ENCODE measurements at regions not wholly inside any gene's neighbourhood (a gene's known extent, or its start where the extent isn't known, plus 50 kb on each side); places are given as distances from the start of the nearest gene placed in this dataset.

DNA sequence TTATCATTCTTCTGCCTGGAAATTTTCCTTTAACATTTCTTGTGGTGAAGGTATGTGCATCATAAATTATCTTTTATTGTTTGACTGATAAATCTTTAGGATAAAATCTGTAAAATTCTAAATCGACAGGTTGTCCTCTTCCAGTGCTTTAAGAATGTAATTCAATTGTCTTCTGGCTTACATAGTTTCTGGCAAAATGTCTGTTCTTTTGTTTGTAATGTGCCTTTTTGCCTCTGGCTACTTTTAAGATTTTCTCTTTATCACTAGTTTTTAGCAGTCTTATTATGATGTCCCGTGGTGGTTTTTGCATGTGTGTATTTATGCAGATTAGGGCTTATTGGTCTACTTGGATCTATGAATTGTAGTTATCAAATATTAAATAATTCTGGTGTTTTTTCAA, 203.6 kb upstream of the COPS8 start:
- no peak for DNase-seq

DNA sequence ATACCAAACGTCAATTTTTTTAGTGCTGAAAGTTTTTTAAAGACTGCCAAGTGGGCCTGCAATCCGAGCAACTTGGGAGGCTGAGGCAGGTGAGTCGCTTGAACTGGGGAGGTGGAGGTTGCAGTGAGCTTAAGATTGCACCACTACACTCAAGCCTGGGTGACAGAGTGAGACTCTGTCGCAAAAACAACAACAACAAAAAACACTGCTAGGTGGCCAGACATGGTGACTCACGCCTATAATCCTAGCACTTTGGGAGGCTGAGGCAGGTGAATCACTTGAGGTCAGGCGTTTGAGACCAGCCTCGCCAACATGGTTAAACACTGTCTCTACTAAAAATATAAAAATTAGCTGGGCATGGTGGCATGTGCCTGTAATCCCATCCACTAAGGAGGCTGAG, 202.8 kb upstream of the COPS8 start:
- DNase-seq: no peak

DNA sequence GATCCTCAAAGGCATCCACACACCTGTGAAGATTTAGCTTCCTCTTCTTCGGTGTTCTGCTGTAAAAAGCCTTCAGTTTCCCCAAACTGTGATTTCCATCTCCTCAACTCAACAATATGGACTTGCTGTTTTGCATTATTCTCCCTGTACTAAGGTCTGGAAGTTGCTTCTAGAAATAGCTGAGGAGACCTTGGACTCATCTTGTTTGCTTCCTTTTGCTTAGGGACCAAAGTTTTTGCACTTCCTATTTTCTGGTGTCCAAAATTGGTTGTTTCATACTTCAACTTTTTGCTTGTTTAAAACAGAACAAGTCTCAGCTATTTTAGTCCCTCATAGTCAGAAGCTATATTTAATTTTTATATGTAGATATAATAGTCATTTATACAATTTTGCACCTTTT, 201.9 kb upstream of the COPS8 start:
- DNase-seq: no peak

DNA sequence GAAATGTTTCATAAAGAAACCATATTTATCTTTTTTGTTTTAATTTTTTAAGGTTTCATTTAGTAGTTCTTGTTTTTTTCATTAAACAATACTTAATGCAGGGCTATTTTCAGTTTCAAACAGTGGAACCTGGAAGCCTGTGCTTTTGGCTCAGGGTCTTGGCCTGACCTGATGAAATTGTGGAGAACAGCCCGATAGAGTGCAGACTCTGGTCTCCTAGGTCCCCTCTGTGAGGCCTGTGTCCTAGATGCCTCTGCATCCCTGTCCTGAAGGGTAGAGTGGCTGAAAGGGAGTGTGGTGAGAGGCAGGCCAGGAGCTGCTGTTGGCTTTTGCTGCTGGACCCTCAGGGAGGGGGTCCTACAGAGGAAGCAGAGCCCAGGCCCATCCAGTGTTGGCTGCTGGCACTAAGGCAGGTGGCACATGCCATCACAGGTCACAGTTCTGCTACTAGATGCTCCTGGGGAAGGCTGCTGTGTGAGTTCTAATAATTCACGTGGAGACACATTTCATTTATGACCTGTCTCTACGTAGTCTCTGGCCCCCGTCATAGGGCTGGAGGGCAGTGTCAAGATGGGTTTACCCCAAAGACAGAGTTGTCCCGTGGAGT, 201.0 kb upstream of the COPS8 start:
- DNase-seq: no peak

DNA sequence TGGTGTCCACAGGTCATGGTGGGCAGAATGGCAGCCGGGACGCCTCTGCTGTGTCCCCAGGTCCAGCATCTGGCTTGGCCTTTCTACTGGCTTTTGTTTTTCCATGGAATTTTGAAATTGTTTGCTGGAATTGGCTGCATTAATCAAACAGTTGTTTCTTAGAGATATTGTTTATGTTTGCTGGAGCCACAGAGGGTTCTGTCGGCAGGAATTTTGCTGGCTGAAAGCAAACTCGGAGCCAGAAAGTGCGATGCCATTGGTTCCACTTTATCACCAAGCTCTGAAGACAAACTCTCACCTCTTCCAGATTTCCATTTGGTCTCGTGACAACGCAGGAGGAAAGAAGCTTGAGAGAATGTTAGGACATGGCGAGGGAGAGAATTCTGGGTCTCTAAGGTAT, 199.2 kb upstream of the COPS8 start:
- no peak for DNase-seq

DNA sequence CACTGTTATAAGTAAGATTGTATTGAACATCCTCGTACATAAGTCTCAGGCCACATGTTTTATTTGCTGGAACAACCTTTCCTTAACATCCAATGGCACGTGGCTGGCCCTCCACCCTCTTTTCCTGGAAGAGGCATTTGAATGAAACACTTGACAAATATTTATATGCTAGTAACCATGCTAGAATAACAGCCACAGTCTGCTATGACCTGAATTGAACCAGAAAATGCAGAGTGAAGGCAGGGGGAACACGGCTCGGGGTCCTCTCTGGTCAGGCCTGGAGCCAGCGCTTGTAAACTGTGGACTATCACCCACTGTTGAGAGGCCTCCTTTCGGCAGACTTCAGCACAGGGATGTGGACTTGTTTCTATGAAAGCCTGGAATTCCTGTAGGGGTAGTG, 198.2 kb upstream of the COPS8 start:
- no peak for DNase-seq

DNA sequence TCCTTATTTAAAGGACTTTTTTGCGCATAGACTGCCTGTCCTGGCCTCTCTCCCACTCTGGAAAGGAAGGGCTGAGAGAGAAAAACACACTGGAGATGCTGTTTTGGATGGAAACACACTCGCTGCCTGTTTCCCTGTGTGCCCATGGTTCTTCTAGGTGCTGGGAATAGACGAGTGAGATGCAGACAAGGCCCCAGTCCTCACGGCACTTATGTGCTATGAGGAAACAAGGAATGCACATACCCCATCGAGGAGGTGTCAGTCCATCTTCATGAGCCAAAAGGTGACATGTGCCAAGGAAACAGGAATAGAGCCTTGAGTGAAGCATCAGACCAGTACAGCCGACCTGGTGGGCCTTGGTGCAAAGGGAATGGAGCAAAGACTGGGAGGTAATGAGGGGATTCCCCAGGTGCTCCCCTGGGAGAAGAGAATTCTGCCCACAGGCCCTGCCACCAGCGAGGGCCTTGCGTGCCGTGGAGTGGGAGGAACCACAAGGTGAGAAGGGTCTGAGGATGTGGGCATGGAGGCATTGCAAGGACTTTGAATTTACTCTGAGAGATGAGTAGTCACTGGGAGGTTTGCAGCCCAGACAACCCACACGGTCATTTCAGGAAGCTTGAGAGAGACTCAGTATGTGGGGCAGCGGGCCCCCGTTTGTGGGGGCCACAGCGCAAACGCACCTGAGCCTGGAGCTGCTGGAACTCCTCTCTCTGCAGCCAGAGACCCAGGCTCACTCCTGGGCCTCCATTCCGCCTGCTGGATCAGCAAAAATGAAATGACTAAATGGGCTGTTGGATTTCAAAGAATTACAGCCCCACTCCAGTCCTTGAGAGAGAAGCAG, 197.5 kb upstream of the COPS8 start:
- DNase-seq: no peak

DNA sequence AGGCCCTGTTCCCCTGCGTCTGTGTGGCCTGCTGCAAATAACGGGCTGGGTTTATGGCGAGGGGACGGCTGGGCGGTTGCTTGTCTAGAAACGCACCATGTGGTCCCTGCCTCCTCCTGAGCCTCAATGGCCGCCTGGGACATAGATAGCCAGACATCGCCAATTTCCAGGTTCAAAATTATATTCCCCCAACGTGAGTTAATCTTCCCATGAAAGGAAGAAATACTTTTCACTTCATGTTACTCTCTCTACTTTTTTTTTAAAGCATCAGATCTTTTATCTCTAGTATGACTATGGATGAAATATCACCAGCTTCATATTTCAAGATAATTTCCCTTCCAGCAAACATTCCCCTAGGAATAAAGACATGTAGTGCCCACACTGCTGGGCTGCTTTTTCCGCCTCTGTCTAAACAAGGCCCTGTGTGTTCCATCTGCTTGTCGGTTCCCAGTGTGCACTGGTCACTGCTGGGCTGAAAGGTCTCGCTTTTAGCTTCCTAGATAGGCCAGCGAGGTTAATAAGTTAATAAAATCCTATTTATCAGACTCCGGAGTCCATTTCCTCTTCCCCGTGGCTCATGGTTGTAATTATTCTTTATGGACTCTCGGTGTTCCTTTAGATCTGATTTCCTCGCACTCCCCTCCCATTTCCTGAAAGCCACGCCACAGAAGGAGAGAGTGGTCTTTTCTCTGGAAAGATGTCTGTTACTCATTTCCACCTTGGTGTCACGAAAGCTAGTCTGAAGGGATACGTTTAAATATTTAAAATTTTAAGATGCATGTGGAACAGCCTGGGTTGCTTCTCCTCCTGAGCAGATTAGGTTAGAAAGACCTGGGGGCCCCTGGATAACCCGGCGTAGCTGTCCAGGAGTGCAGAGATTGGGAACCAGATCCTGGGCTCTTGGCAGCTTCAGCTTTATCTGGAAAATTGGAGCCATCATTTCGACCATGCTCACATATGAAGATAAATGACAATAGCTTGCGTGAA, 196.6 kb upstream of the COPS8 start:
- DNase-seq: no peak

DNA sequence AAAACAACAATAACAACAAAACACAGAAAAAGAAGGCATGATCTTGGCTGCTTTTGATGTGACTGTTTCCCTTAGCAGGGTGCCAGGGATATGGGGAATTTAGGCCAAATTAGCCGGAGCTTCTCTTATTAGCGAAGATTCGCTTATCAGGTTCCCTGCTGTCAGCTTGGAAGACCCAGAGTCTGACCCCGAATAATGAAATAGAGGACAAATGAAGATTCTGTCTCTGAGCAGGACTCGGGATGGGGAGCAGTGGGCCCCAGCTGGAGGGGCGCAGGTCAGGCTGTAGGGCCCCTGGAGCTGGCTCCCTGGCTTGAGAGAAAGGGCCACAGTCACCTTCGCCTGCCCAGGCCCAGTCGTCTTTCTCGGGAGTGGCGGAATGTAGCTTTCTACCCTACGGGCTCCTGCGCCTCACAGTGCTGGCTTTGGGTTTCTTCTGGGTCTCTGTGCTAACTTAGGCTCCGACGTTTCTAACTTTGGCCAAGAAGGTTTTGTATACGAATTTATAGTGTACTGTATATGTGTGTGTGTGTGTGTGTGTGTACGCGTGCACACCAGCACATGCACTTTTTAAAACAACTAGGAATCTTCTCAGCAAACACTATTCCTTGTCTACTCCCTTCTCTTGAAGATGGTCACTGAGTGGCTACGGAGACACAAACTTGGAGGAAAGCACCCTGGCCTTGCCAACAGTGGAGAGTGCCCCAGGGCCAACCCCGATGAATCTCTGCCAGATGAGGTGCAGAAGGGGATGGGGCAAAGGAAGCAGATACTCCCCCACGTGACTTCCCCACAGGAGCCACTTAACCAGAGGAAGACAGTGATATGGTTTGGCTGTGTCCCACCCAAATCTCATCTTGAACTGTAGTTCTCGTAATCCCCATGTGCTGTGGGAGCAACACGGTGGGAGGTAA, 195.6 kb upstream of the COPS8 start:
- DNase-seq: no peak

DNA sequence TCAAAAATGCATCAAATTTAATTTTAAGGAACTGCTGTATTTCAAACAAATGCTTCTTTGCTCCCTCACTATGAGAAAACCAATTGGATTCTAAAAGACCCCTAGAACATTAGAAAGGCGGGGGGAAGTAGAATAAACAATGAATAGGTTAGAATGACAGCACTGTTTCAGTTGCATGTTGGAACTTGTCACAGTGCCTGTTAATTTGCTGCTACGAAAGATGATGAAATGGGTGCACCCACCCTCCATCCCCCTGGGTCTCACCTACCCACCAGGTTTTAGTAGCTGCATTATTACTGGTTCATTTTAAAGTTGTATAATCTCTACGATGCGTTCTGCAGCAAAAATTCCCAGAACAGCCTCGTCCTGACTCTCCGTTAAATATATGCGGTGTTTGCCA, 193.0 kb upstream of the COPS8 start:
- DNase-seq: no peak

DNA sequence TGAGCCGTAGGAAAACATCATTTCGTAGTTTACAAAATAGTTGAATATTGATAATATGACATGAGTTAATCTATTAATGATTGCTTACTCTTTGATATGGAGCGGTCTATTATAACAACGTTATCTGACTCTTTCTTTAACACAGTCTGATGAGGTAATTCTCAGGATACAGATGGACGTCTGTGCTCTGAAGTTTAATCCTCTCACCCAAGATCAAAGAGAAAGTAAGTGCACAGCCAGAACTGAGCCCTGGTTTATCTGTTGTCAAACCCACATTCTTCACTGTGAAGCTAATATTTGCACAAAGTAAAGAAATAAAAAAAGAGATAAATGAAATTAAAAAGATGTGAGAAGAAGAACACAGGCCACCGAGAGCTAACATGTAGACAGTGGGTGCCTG, 190.9 kb upstream of the COPS8 start:
- DNase-seq: no peak

DNA sequence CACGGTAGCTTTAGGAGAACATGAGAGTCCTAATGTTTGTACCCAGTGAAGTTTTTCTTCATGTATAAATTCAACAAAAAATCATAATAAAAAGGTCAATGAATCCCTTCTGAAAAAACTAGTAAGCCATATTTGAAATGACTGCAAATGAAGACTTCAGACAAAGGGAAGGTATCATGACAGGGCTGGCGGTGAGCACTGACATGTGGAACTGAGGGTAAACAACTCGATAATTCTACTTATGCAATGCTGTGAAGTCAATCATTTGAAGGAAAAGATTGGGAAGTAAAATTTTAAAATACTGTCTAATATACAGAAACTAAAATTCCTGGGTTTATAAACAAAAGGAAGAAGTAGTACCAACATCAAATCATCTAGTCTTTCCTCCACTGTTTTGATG, 190.2 kb upstream of the COPS8 start:
- no peak for DNase-seq

DNA sequence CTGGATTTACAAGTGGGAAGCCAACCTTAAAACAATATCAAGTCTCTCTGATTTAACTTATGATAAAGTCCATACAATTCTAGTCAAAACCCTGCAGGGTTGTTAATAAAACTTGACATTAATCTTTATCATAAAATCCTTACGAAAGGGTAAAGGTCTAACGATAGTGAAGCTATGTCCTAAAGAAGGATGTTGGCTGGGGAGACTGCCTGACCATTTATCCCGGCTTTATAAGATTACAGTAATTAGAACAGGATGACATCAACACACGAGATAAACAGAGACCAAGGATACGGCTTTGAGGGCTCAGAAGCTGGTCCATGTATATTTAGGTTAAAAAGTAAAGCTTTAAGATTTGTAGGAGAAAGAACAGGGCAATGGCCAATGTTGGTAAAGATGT, 189.0 kb upstream of the COPS8 start:
- no peak for DNase-seq

DNA sequence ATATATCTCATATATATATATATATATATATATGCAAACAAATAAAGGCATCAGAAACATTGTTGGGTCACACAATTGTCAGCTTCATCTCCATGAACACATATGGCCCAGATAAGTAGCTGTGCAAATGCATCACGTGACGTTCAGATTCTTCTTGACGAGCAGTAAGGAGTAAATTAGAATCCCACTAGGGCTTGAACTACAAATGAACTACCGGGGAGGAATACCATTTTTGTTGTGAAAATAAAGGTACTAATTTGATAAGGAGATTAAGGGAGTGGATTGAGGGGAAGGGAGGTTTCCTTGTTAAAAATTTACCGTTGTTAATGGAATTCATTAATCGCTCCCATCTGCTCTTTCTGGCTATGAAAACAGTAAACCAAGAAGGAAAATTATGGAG, 186.5 kb upstream of the COPS8 start:
- no peak for DNase-seq

DNA sequence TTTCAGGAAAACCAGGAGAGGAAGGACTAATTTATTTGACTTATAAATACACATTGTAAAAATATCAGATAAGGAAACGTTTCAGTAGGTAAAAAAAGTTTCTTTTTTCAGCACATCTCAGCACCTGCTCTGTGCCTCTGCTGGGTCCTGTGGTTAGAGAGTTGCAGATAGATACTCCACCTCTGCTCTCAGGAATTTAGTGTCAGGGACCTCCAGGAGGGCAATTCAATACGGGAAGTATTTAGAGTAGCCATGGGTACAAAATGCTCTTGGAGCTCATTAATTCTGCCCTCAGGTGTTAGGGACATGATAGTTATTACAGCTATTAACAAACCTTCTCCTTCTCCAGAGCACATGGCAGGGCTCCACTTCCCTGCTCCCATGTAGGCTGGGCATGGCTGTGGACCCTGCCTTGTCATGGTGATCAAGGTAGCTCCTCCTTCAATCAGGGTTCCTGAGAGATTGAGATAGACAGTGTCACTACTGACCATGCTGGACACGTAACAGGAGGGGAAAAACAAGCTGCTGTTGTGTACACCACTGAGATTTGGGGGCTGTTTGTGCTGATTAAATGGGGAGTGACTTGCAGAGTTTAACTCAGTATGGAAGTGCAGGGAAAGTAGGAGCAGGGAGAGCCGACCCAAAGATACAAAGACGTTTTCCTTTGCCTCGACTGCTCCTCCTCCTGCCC, 185.6 kb upstream of the COPS8 start:
- no peak for DNase-seq

DNA sequence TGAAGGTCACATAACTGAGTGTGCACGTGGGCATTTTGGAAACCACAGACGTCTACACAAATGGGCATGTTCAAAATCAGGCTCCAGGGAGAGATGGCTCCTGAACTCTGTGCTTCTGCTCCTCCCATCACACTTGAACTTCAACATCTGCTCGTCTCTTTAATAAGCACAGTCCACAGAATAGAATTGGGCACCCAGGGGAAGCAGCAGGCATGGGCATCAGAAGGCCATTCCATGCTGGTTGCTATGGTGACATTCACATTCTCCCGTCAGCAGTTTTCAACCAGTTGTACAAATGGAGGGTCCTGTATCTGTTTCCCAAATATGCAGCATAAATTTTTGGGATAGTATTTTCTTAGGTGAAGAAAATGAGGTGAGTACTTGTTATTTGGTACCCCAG, 183.7 kb upstream of the COPS8 start:
- no peak for DNase-seq

DNA sequence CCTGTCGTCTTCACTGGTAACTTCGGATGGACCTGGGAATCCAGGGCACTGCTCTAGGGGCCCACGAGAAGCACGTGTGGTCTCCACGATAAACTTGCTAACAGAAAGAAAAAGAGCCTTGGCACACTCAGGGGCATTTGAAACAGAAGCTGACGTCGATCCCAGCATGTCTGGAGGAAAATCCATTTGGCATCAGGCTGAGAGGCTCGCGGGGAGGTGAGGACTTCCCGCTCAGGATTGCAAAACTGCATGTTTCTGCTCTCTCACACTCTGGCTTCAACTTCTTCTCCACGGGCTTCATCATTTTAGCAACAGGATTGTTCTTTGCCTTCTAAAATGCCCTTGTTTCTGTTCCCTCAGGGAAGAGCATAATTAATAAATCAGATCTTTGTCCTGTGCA, 181.7 kb upstream of the COPS8 start:
- DNase-seq: no peak

DNA sequence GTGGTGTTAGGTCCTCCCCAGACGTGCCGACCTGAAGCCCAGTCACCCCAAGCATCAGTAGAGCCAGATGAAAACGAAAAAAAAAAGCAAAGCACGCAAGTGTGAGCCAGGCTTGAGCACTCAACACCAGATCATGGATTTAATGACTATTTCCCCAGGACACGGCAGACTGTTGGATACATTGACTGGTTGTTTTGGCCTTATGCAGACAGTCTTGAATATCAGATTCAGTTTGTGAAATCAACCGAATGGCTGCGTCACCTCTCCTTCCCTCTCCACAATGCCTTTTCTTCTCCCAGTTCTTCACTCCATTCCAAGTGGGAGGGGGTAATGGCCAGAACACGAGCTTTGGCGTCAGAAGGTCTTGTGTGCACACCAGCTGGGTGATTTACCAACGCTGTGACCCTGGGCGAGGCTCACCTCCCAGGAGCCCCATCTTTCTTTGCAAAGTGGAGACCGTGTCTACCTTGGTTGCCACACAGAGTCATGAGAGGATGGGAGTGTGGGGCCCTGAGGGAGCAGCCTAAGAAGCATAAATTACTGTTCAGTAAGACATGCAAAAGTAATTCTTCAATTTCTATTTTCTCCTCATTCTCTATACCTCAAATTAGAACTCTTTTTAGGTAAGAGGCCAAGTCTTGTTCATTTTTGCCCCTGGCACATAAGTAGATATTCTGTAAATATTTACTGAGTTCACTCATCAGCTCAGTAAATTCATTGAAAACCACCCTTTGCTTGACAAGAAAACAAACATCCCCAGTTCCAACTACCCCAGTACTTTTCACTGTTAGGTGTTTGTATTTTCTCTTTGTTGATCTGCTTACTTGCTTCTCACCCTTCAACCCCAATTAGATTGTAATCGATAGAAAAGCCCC, 181.1 kb upstream of the COPS8 start:
- no peak for DNase-seq

DNA sequence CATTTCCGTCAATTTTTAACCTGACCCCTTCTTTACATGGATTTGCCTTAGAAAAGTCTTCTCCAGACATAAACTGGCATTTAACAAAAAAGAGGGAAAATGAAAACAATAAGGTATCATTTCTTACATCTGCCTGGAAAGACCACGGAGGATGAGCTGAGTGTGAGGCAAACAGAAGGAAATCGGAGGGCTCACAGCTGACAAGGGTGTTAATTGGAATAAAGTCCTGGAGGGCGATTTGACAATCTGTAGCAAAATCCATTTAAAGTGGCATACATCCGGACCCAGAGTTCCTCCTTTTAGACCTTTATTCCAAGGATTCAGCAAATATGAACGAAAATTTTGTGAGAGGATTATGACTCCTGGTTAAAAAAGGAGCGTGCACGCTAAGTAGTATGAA, 179.7 kb upstream of the COPS8 start:
- no peak for DNase-seq

DNA sequence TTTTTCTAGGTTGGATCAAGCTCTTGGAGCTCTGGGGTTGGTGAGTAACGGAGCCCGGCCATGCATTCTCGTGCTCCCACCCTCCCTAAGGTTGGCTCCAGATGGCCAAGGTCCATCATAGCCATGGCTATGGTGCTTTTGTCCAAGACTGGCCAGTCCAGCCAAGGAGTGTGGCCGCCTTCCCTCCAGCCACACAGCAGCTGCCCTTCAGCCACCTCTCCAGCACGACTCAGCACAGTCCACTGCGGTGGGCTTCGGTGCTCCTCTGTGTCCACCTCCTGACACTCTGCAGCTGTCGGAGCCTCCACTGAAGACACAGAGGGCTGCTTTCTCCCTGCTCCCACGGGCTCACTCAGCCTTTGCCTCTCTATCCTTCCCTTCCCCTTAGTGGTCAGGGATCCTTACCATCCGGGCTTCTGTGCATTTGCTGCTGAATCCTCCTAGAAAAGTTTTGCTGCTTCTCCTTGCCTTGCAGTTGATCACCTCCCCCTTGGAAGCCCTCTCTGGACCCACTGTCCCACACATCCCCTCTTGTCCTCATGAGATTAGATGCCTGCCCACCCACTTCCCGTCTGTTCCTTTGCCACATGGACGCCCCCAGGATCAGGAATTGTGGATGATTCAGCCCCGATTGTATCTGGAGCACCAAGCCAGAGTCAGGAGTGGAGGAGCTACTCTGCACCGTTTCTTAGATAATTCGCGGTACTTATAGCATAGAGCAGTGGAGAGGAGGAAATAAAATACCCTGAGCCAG, 177.1 kb upstream of the COPS8 start:
- DNase-seq: no peak
